MCF 10A (cell line): ENCODE measurements at regions not wholly inside any gene's neighbourhood (a gene's known extent, or its start where the extent isn't known, plus 50 kb on each side); places are given as distances from the start of the nearest gene placed in this dataset.
"Not testable (repeated sequence)": the region's sequence is repeated elsewhere in the genome, so short reads cannot be mapped to it uniquely, and the experiment has no call there.

Source experiments
- BruUV-seq: library from RNA; stranded (reverse); fragments of 400-500 nt; replicated peaks from 2 replicates; lab custom pipeline; 2021; lab: Mats Ljungman, UMichigan
- CTCF ChIA-PET: fragments of 300-600 bp; sonication (Branson Sonifier 250); formaldehyde crosslinking; extraction: SDS; loops from one replicate; lab custom pipeline; 2021; ENCODE audit warnings: antibody characterized with exemption, inconsistent platforms; lab: Yijun Ruan, JAX
- POLR2A ChIA-PET: fragments of 300-600, 350-650 bp; sonication (Branson Sonifier 250); formaldehyde crosslinking; extraction: SDS; loops from one replicate; lab custom pipeline; 2020; ENCODE audit warnings: antibody characterized with exemption, inconsistent platforms; lab: Yijun Ruan, JAX
- DNase-seq: peaks from one replicate; pipeline ENCODE4 v3.0.0-alpha.2; 2018; ENCODE audit not compliant: unreplicated experiment
- H3K27ac Mint-ChIP-seq: one replicate; pipeline ENCODE4 v1.8.0; 2022; ENCODE audit warnings: mild to moderate bottlenecking, low read depth, mixed read lengths; ENCODE audit not compliant: unreplicated experiment
- H3K27me3 Mint-ChIP-seq: one replicate; pipeline ENCODE4 v1.8.0; 2022; ENCODE audit warnings: mixed read lengths; ENCODE audit not compliant: insufficient read depth, unreplicated experiment
- H3K36me3 Mint-ChIP-seq: one replicate; pipeline ENCODE4 v1.8.0; 2022; ENCODE audit warnings: mild to moderate bottlenecking, moderate library complexity, mixed read lengths; ENCODE audit not compliant: insufficient read depth, unreplicated experiment
- H3K4me1 Mint-ChIP-seq: one replicate; pipeline ENCODE4 v1.8.0; 2022; ENCODE audit warnings: mixed read lengths; ENCODE audit not compliant: insufficient read depth, unreplicated experiment
- H3K4me3 Mint-ChIP-seq: one replicate; pipeline ENCODE4 v1.8.0; 2022; ENCODE audit warnings: mild to moderate bottlenecking, moderate library complexity, mixed read lengths; ENCODE audit not compliant: unreplicated experiment
- H3K9me3 Mint-ChIP-seq: one replicate; pipeline ENCODE4 v1.8.0; 2022; ENCODE audit warnings: mixed read lengths; ENCODE audit not compliant: unreplicated experiment
- CTCF ChIP-seq: fragments of 200-600 bp; IDR thresholded peaks from one replicate; pipeline ENCODE4 v1.8.0; 2022; ENCODE audit warnings: antibody characterized with exemption, mild to moderate bottlenecking; ENCODE audit not compliant: unreplicated experiment
- intact Hi-C: fragments of 100-400 bp; cut with micrococcal nuclease; formaldehyde crosslinking; loops from 2 replicates; pipeline ENCODE4 v1.14.1; 2022

- Mint-ChIP-seq H3K9me3 (no peaks in the 10 kb centered on the region), H3K36me3 (no peaks in the 10 kb centered on the region), H3K27ac (no peak overlapping the region), H3K4me1 (peaks cover 9% of the 10 kb centered on the region), H3K4me3 (no peak overlapping the region), H3K27me3 (no peaks in the 10 kb centered on the region)
- DNase-seq, result no peak
- intact Hi-C loops, result loop anchor here (10.0 kb wide), 1 partner anchor 238 kb away; no protein-coding TSS in a partner anchor
- ChIA-PET POLR2A (no interaction called here), CTCF (no interaction called here)
- TF ChIP-seq CTCF, result no peak
- no TSS peak for BruUV-seq
These were observed 323.0 kb downstream of the FLRT2 start for GRCh38 chr14:85852906-85853305.

GRCh38 chr14:85852123-85852522, 322.2 kb downstream of the FLRT2 start:
- H3K36me3 Mint-ChIP-seq, H3K27me3 Mint-ChIP-seq, H3K9me3 Mint-ChIP-seq, H3K4me3 Mint-ChIP-seq, CTCF ChIA-PET, BruUV-seq, H3K4me1 Mint-ChIP-seq, POLR2A ChIA-PET, H3K27ac Mint-ChIP-seq: not testable (repeated sequence)
- peak; percentile 60 for DNase-seq
- intact Hi-C loops, result loop anchor here (10.0 kb wide), 1 partner anchor 237 kb away; no protein-coding TSS in a partner anchor

DNA sequence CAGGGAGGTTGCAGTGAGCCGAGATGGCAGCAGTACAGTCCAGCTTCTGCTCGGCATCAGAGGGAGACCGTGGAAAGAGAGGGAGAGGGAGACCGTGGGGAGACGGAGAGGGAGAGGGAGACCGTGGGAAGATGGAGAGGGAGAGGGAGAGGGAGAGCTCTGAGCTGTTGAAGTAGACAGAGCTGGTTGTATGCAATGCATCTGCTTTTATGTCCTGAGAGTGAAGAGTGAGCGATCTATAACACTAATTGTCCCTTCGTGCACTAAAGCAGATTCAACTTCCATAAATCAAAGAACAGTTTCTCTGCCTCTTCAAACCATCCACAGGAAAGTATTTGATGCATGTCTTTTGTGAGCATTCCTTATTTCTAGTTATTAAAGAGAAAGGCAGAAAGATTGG, 300.6 kb downstream of the FLRT2 start:
- intact Hi-C loops, H3K27me3 Mint-ChIP-seq, H3K4me3 Mint-ChIP-seq, CTCF ChIA-PET, BruUV-seq, H3K9me3 Mint-ChIP-seq, DNase-seq, POLR2A ChIA-PET, H3K36me3 Mint-ChIP-seq, H3K27ac Mint-ChIP-seq, H3K4me1 Mint-ChIP-seq: not testable (repeated sequence)

DNA sequence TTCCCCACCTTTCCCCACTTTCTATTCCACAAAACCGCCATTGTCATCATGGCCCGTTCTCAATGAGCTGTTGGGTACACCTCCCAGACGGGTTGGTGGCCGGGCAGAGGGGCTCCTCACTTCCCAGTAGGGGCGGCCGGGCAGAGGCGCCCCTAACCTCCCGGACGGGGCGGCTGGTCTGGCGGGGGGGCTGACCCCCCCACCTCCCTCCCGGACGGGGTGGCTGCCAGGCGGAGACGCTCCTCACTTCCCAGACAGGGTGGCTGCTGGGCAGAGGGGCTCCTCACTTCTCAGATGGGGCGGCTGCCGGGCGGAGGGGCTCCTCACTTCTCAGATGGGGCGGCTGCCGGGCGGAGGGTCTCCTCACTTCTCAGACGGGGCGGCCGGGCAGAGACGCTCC, 299.7 kb downstream of the FLRT2 start:
- intact Hi-C loops, H3K9me3 Mint-ChIP-seq, DNase-seq, BruUV-seq, H3K27ac Mint-ChIP-seq, H3K4me1 Mint-ChIP-seq, H3K36me3 Mint-ChIP-seq, POLR2A ChIA-PET, CTCF ChIA-PET, H3K27me3 Mint-ChIP-seq, H3K4me3 Mint-ChIP-seq: not testable (repeated sequence)

- no peak overlapping the region for H3K4me3 Mint-ChIP-seq
- ChIA-PET CTCF (interaction anchor here (0.7 to 1.0 kb wide), 2 partner anchors 9 to 11 kb away, joined by 3 read pairs; no protein-coding TSS in a partner anchor), POLR2A (no interaction called here)
- H3K27ac Mint-ChIP-seq, result no peak overlapping the region
- no peaks in the 10 kb centered on the region for H3K36me3 Mint-ChIP-seq
- DNase-seq, result no peak
- BruUV-seq, result no TSS peak
- no peaks in the 10 kb centered on the region for H3K27me3 Mint-ChIP-seq
- TF ChIP-seq CTCF, result no peak
- intact Hi-C loops, result no loop called here
- H3K9me3 Mint-ChIP-seq, result no peaks in the 10 kb centered on the region
- H3K4me1 Mint-ChIP-seq, result no peaks in the 10 kb centered on the region
These were observed 294.6 kb downstream of the FLRT2 start for GRCh38 chr14:85824526-85824925.
